Endodermal cell (in vitro differentiated cells): ENCODE measurements at regions not wholly inside any gene's neighbourhood (a gene's known extent, or its start where the extent isn't known, plus 50 kb on each side); places are given as distances from the start of the nearest gene placed in this dataset.

Experiments used
- DNase-seq: peaks from one replicate; pipeline ENCODE4 v3.0.0-alpha.2; 2017
- H3K27ac ChIP-seq: 2 replicates; pipeline ENCODE4 v1.5.1; 2013; ENCODE audit warnings: mild to moderate bottlenecking, low read depth, low read length, moderate library complexity
- H3K27me3 ChIP-seq: 2 replicates; pipeline ENCODE4 v1.6.1; 2013; ENCODE audit warnings: mild to moderate bottlenecking, low read length, moderate library complexity; ENCODE audit not compliant: insufficient read depth, control insufficient read depth, poor library complexity, severe bottlenecking
- H3K36me3 ChIP-seq: 2 replicates; pipeline ENCODE4 v1.7.0; 2013; ENCODE audit warnings: mild to moderate bottlenecking, low read length, moderate library complexity; ENCODE audit not compliant: control insufficient read depth, insufficient read depth
- H3K4me1 ChIP-seq: one replicate; pipeline ENCODE4 v1.7.0; 2013; ENCODE audit warnings: low read length; ENCODE audit not compliant: control insufficient read depth, insufficient read depth
- H3K4me3 ChIP-seq: 2 replicates; pipeline ENCODE4 v1.5.1; 2013; ENCODE audit warnings: mild to moderate bottlenecking, low read length, moderate library complexity
- H3K9ac ChIP-seq: 2 replicates; pipeline ENCODE4 v1.6.1; 2013; ENCODE audit warnings: mild to moderate bottlenecking, low read length, moderate library complexity; ENCODE audit not compliant: poor library complexity, severe bottlenecking; ENCODE audit errors: extremely low read depth
- H3K9me3 ChIP-seq: 2 replicates; pipeline ENCODE4 v1.6.1; 2013; ENCODE audit warnings: mild to moderate bottlenecking, low read length, moderate library complexity; ENCODE audit not compliant: control insufficient read depth
- H3K27ac Mint-ChIP-seq: 2 replicates; pipeline ENCODE4 v1.8.0; 2020; ENCODE audit warnings: mixed read lengths
- H3K27me3 Mint-ChIP-seq: 2 replicates; pipeline ENCODE4 v1.8.0; 2021; ENCODE audit warnings: mild to moderate bottlenecking, mixed read lengths; ENCODE audit not compliant: insufficient read depth
- H3K36me3 Mint-ChIP-seq: 2 replicates; pipeline ENCODE4 v1.8.0; 2020; ENCODE audit warnings: low read depth, mixed read lengths
- H3K4me1 Mint-ChIP-seq: 2 replicates; pipeline ENCODE4 v1.8.0; 2020; ENCODE audit warnings: mixed read lengths
- H3K4me3 Mint-ChIP-seq: 2 replicates; pipeline ENCODE4 v1.8.0; 2020; ENCODE audit warnings: mild to moderate bottlenecking, moderate library complexity, mixed read lengths
- H3K9me3 Mint-ChIP-seq: 2 replicates; pipeline ENCODE4 v1.8.0; 2020; ENCODE audit warnings: mild to moderate bottlenecking, mixed read lengths
- WGBS, 2 experiments: methylation state at CpG; one replicate each; pipeline versions ENCODE4 v1.1.5 to v1.1.7; 2013; ENCODE audit warnings: missing lambda C conversion rate in 2 of 2, mixed read lengths in 1 of 2; ENCODE audit not compliant: insufficient coverage in 1 of 2, insufficient read length in 1 of 2; 5-methylcytosine and 5-hydroxymethylcytosine counted together
- TF ChIP-seq, protein P1 (sequence below): fragments of 200-600 bp; sonication (generic); conservative IDR thresholded peaks from 2 replicates; pipeline ENCODE4 v1.5.0; 2021; ENCODE audit warnings: antibody characterized with exemption, mild to moderate bottlenecking

GRCh38 chr6:15962449-15962764 is 166.5 kb upstream of the MYLIP start:
- no peak overlapping the region for H3K27ac ChIP-seq

DNA sequence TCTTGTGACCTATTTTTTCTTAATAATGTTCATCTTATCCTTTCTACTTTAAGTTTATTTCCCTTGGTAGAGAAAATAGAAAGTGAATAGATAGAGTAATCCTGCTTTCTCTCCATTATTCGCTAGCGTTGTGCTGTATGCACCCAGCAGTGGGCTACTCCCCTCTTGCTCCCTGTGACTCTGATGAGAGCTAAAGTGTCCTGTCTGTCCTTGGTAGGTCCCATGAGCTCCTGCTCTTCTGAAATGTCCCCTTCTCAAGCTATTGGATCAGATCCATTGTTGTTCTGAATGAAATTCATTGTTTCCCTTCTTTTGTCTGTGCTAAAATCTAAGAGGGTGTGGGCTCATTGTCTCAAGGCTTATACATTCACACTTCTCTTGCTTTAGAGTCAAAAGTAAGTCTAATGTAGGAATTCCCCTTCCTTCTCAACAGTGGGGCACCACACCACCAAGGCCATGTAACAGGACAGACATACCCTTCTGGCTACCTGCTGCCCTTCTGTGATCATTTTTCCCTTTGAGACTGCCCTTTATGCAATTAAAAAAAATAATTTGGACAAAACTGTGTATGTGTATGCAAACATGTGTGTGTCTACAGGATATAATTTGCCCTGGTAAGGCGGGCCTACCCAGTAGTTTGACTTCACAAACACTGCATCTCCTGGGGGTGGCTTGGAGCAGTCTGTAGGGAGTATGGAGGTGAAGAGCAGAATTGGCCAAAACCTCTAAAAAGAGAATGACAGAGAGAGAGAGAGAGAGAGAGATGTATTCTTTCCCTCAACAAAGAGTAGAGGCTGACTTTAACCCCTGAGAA is 167.0 kb upstream of the MYLIP start:
- no peak overlapping the region for H3K4me3 Mint-ChIP-seq
- H3K36me3 Mint-ChIP-seq: peaks cover 5% of the 10 kb centered on the region
- peaks cover 16% of the 10 kb centered on the region for H3K9me3 Mint-ChIP-seq
- no peaks in the 10 kb centered on the region for H3K27me3 Mint-ChIP-seq
- no peaks in the 10 kb centered on the region for H3K27me3 ChIP-seq
- H3K27ac Mint-ChIP-seq: no peak overlapping the region
- peaks cover 40% of the 10 kb centered on the region for H3K4me1 Mint-ChIP-seq
- H3K4me3 ChIP-seq: peak overlapping the region; percentile 14
- H3K9me3 ChIP-seq: peaks cover 21% of the 10 kb centered on the region
- H3K9ac ChIP-seq: no peak overlapping the region
- H3K27ac ChIP-seq: no peak overlapping the region
- 97 to 100% methylated on average over 3 of the region's 3 CpGs for WGBS, 2 experiments
- H3K36me3 ChIP-seq: no peaks in the 10 kb centered on the region
- DNase-seq: no peak
- TF ChIP-seq, protein P1, sequence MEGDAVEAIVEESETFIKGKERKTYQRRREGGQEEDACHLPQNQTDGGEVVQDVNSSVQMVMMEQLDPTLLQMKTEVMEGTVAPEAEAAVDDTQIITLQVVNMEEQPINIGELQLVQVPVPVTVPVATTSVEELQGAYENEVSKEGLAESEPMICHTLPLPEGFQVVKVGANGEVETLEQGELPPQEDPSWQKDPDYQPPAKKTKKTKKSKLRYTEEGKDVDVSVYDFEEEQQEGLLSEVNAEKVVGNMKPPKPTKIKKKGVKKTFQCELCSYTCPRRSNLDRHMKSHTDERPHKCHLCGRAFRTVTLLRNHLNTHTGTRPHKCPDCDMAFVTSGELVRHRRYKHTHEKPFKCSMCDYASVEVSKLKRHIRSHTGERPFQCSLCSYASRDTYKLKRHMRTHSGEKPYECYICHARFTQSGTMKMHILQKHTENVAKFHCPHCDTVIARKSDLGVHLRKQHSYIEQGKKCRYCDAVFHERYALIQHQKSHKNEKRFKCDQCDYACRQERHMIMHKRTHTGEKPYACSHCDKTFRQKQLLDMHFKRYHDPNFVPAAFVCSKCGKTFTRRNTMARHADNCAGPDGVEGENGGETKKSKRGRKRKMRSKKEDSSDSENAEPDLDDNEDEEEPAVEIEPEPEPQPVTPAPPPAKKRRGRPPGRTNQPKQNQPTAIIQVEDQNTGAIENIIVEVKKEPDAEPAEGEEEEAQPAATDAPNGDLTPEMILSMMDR: no peak
- peaks cover 15% of the 10 kb centered on the region for H3K4me1 ChIP-seq

More at GRCh38 chr6:15962449-15962764, 166.5 kb upstream of the MYLIP start:
- WGBS, 2 experiments: 40 to 62% methylated on average over 1 to 2 of the region's 2 CpGs
- Histone ChIP-seq H3K9ac (no peak overlapping the region), H3K9me3 (peaks cover 21% of the 10 kb centered on the region), H3K4me3 (no peak overlapping the region), H3K27me3 (no peaks in the 10 kb centered on the region), H3K4me1 (peaks cover 15% of the 10 kb centered on the region), H3K36me3 (no peaks in the 10 kb centered on the region)
- peaks cover 16% of the 10 kb centered on the region for H3K9me3 Mint-ChIP-seq
- H3K27ac Mint-ChIP-seq: no peak overlapping the region
- DNase-seq: no peak
- TF ChIP-seq, protein P1: no peak
- peaks cover 34% of the 10 kb centered on the region for H3K4me1 Mint-ChIP-seq
- no peaks in the 10 kb centered on the region for H3K27me3 Mint-ChIP-seq
- H3K36me3 Mint-ChIP-seq: peaks cover 5% of the 10 kb centered on the region
- no peak overlapping the region for H3K4me3 Mint-ChIP-seq

DNA sequence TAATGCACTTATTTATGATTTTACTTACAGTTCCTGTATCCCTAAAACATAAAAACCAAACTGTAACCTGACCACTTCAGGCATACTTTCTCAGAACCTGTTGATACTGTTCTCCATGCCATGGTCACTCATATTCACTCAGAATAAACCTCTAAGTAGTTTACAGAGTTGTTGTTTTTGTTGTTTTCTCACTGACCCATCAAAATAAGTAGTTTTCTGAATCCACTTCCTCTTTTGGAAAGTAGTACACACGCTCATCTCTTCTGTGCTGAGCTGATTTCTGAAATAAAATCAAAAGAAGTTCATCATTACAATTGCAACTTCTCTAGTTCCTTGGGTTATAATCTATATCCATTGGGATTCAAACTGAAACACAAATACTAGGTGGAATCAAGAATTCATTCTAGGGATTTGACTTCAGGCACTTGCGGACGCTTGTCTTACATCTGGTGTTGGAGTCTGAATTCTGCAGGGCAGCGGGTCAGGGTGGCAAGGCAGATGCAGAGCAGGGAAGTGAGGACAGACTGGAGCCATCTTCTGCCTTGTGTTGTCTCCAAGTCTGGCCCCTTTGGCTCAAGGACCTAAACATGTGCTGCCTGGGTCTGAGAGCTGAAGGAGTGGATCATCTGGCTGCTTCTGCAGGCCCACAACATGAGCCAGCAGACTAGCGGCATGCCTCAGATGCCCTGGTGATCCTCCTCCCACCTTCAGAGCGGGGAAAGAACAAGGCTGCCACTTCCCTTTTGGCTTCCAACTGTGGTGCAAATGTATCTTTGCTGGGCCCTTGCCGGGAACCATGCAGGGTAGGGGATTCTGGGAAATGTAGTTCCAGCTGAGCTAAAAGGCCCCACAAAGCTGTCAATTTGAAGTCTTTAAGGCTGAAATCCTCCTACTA is 167.9 kb upstream of the MYLIP start:
- peaks cover 5% of the 10 kb centered on the region for H3K36me3 Mint-ChIP-seq
- no peak overlapping the region for H3K9ac ChIP-seq
- TF ChIP-seq, protein P1: no peak
- peaks cover 19% of the 10 kb centered on the region for H3K4me1 ChIP-seq
- no peaks in the 10 kb centered on the region for H3K36me3 ChIP-seq
- peaks cover 16% of the 10 kb centered on the region for H3K9me3 Mint-ChIP-seq
- peak; percentile 91 for DNase-seq
- H3K9me3 ChIP-seq: peaks cover 21% of the 10 kb centered on the region
- no peaks in the 10 kb centered on the region for H3K27me3 ChIP-seq
- 64 to 81% methylated on average over 5 to 7 of the region's 7 CpGs for WGBS, 2 experiments
- H3K27ac Mint-ChIP-seq: peak overlapping the region; percentile 75
- H3K4me1 Mint-ChIP-seq: peaks cover 47% of the 10 kb centered on the region
- H3K27ac ChIP-seq: no peak overlapping the region
- H3K4me3 Mint-ChIP-seq: no peak overlapping the region
- H3K27me3 Mint-ChIP-seq: no peaks in the 10 kb centered on the region
- H3K4me3 ChIP-seq: peak overlapping the region; percentile 39
